GM23338 (cell line): ENCODE measurements at regions not wholly inside any gene's neighbourhood (a gene's known extent, or its start where the extent isn't known, plus 50 kb on each side); places are given as distances from the start of the nearest gene placed in this dataset.
A peak's percentile ranks its signal among the peaks of the same experiment; 100 is the strongest.

Experiments
- ATAC-seq: fragments of 200-7000 bp; cut with Tn5 transposase; 3 replicates; pipeline ENCODE4 v1.9.1; 2020
- DNase-seq: peaks from one replicate; pipeline ENCODE4 v3.0.0-alpha.2; 2015; ENCODE audit warnings: low spot score
- H2AFZ ChIP-seq: fragments of 200-600 bp; sonication (generic); 2 replicates; pipeline ENCODE4 v1.8.0; 2016; ENCODE audit warnings: antibody characterized with exemption, mild to moderate bottlenecking, moderate library complexity
- H3F3A ChIP-seq: fragments of 200-600 bp; sonication (generic); replicated peaks from 2 replicates; pipeline ENCODE4 v1.8.0; 2017; ENCODE audit warnings: antibody characterized with exemption, mixed run types, low read depth
- H3K27ac ChIP-seq: fragments of 200-600 bp; sonication (generic); 2 replicates; pipeline ENCODE4 v1.6.1; 2016; ENCODE audit warnings: low read depth
- H3K27me3 ChIP-seq: fragments of 200-600 bp; sonication (generic); 2 replicates; pipeline ENCODE4 v1.8.0; 2016; ENCODE audit warnings: mild to moderate bottlenecking, mixed run types, moderate library complexity; ENCODE audit not compliant: insufficient read depth
- H3K36me3 ChIP-seq: fragments of 200-600 bp; sonication (generic); 2 replicates; pipeline ENCODE4 v1.8.0; 2016; ENCODE audit warnings: mild to moderate bottlenecking; ENCODE audit not compliant: insufficient read depth
- H3K4me1 ChIP-seq: fragments of 200-600 bp; sonication (generic); 2 replicates; pipeline ENCODE4 v1.8.0; 2016; ENCODE audit warnings: mild to moderate bottlenecking, moderate library complexity; ENCODE audit not compliant: insufficient read depth
- H3K4me2 ChIP-seq: fragments of 200-600 bp; sonication (generic); 2 replicates; pipeline ENCODE4 v1.7.1; 2017; ENCODE audit warnings: mixed run types
- H3K4me3 ChIP-seq: fragments of 200-600 bp; sonication (generic); 2 replicates; pipeline ENCODE4 v1.6.1; 2016; ENCODE audit warnings: mixed run types
- H3K79me2 ChIP-seq: fragments of 200-600 bp; sonication (generic); replicated peaks from 2 replicates; pipeline ENCODE4 v1.8.0; 2017; ENCODE audit warnings: mild to moderate bottlenecking; ENCODE audit not compliant: insufficient read depth
- H3K9me2 ChIP-seq: fragments of 200-600 bp; sonication (generic); 2 replicates; pipeline ENCODE4 v1.8.0; 2017; ENCODE audit not compliant: insufficient read depth
- H4K20me1 ChIP-seq: fragments of 200-600 bp; sonication (generic); replicated peaks from 2 replicates; pipeline ENCODE4 v1.8.0; 2017; ENCODE audit warnings: mild to moderate bottlenecking; ENCODE audit not compliant: insufficient read depth
- H3K27ac Mint-ChIP-seq: 2 replicates; pipeline ENCODE4 v1.8.0; 2020; ENCODE audit warnings: inconsistent platforms, mild to moderate bottlenecking, moderate library complexity, mixed read lengths
- H3K27me3 Mint-ChIP-seq: 3 replicates; pipeline ENCODE4 v1.8.0; 2022; ENCODE audit warnings: low read depth, mild to moderate bottlenecking, moderate library complexity, mixed read lengths, inconsistent platforms; ENCODE audit not compliant: insufficient read depth, poor library complexity
- H3K36me3 Mint-ChIP-seq: 3 replicates; pipeline ENCODE4 v1.8.0; 2021; ENCODE audit warnings: low read depth, mild to moderate bottlenecking, inconsistent platforms, moderate library complexity, mixed read lengths
- H3K4me1 Mint-ChIP-seq: 3 replicates; pipeline ENCODE4 v1.8.0; 2020; ENCODE audit warnings: mild to moderate bottlenecking, inconsistent platforms, mixed read lengths
- H3K4me3 Mint-ChIP-seq: 3 replicates; pipeline ENCODE4 v1.8.0; 2021; ENCODE audit warnings: moderate library complexity, mild to moderate bottlenecking, inconsistent platforms, mixed read lengths
- H3K9me3 Mint-ChIP-seq: 3 replicates; pipeline ENCODE4 v1.8.0; 2020; ENCODE audit warnings: moderate library complexity, mild to moderate bottlenecking, inconsistent platforms, mixed read lengths
- CREB1 ChIP-seq: fragments of 250-450 bp; sonication (Bioruptor Pico); IDR thresholded peaks from 2 replicates; pipeline ENCODE4 v1.5.0; 2020; ENCODE audit warnings: low read depth, mild to moderate bottlenecking, moderate library complexity
- ETS1 ChIP-seq: IDR thresholded peaks from 2 replicates; pipeline ENCODE4 v1.6.1; 2016; ENCODE audit warnings: antibody characterized with exemption
- EZH2 ChIP-seq: fragments of 200-600 bp; sonication (generic); IDR thresholded peaks from one replicate; pipeline ENCODE4 v1.8.0; 2017; ENCODE audit warnings: antibody characterized with exemption, mild to moderate bottlenecking, low read depth; ENCODE audit not compliant: unreplicated experiment
- EZH2phosphoT487 ChIP-seq: fragments of 200-600 bp; sonication (generic); IDR thresholded peaks from one replicate; pipeline ENCODE4 v1.8.1; 2018; ENCODE audit warnings: antibody characterized with exemption; ENCODE audit not compliant: unreplicated experiment
- JUNB ChIP-seq: IDR thresholded peaks from one replicate; pipeline ENCODE4 v1.6.1; 2016; ENCODE audit warnings: antibody characterized with exemption; ENCODE audit not compliant: unreplicated experiment
- NANOG ChIP-seq: IDR thresholded peaks from 2 replicates; pipeline ENCODE4 v1.6.1; 2016; ENCODE audit warnings: antibody characterized with exemption, borderline replicate concordance
- POLR2AphosphoS5 ChIP-seq: IDR thresholded peaks from 2 replicates; pipeline ENCODE4 v1.6.1; 2016; ENCODE audit warnings: antibody characterized with exemption, low read depth
- REST ChIP-seq: IDR thresholded peaks from one replicate; pipeline ENCODE4 v1.6.1; 2018; ENCODE audit warnings: antibody characterized with exemption; ENCODE audit not compliant: unreplicated experiment
- STAT1 ChIP-seq: IDR thresholded peaks from one replicate; pipeline ENCODE4 v1.6.1; 2016; ENCODE audit warnings: antibody characterized with exemption; ENCODE audit not compliant: unreplicated experiment
- ZNF114 ChIP-seq: fragments of 250-450 bp; sonication (Bioruptor Pico); IDR thresholded peaks from 2 replicates; pipeline ENCODE4 v1.5.0; 2020; ENCODE audit warnings: mild to moderate bottlenecking, moderate library complexity
- ZNF331 ChIP-seq: fragments of 250-450 bp; sonication (Bioruptor Pico); IDR thresholded peaks from 2 replicates; pipeline ENCODE4 v1.5.0; 2020; ENCODE audit warnings: low read depth, mild to moderate bottlenecking, moderate library complexity
- ZNF462 ChIP-seq: fragments of 250-450 bp; sonication (Bioruptor Pico); IDR thresholded peaks from 2 replicates; pipeline ENCODE4 v1.5.0; 2020; ENCODE audit warnings: mild to moderate bottlenecking, moderate library complexity

GRCh38 chr20:59400708-59401107 lies 100.3 kb downstream of the EDN3 start:
- Mint-ChIP-seq H3K9me3 (no peaks in the 10 kb centered on the region), H3K27ac (no peak overlapping the region), H3K4me3 (no peak overlapping the region), H3K4me1 (peaks cover 10% of the 10 kb centered on the region), H3K27me3 (peaks cover 4% of the 10 kb centered on the region), H3K36me3 (no peaks in the 10 kb centered on the region)
- ATAC-seq (no peak), DNase-seq (no peak)
- Histone ChIP-seq H3K36me3 (no peaks in the 10 kb centered on the region), H3K4me2 (no peak overlapping the region), H3F3A (no peaks in the 10 kb centered on the region), H3K4me1 (peaks cover 3% of the 10 kb centered on the region; the same call in 1 of the 2 replicates), H2AFZ (no peak overlapping the region), H4K20me1 (no peaks in the 10 kb centered on the region), H3K9me2 (no peaks in the 10 kb centered on the region), H3K27ac (no peak overlapping the region), H3K27me3 (peaks cover 20% of the 10 kb centered on the region), H3K79me2 (no peaks in the 10 kb centered on the region), H3K4me3 (no peak overlapping the region)
- no peak for TF ChIP-seq NANOG
- TF ChIP-seq ZNF331 (CRISPR knock-in tag), result no peak
- TF ChIP-seq ZNF462 (CRISPR knock-in tag), result no peak
- no peak for TF ChIP-seq CREB1 (CRISPR knock-in tag)

- H3K27me3 ChIP-seq, result peaks cover 20% of the 10 kb centered on the region
- peaks cover 10% of the 10 kb centered on the region for H3K4me1 Mint-ChIP-seq
- H3K4me3 Mint-ChIP-seq, result no peak overlapping the region
- peaks cover 3% of the 10 kb centered on the region; the same call in 1 of the 2 replicates for H3K4me1 ChIP-seq
- peak overlapping the region; percentile 92 for H3K4me2 ChIP-seq
- no peaks in the 10 kb centered on the region for H3K79me2 ChIP-seq
- H4K20me1 ChIP-seq, result no peaks in the 10 kb centered on the region
- ATAC-seq (peak; percentile 11; the same call in 2 of the 3 replicates), DNase-seq (no peak)
- H3K27ac ChIP-seq, result no peak overlapping the region
- no peaks in the 10 kb centered on the region for H3K36me3 Mint-ChIP-seq
- H3K9me2 ChIP-seq, result no peaks in the 10 kb centered on the region
- H3K36me3 ChIP-seq, result no peaks in the 10 kb centered on the region
- H2AFZ ChIP-seq, result peak overlapping the region; percentile 95
- H3K27ac Mint-ChIP-seq, result no peak overlapping the region
- H3K27me3 Mint-ChIP-seq, result peaks cover 4% of the 10 kb centered on the region
- H3K9me3 Mint-ChIP-seq, result no peaks in the 10 kb centered on the region
- H3F3A ChIP-seq, result no peaks in the 10 kb centered on the region
- peak overlapping the region; percentile 76 for H3K4me3 ChIP-seq
- TF ChIP-seq EZH2phosphoT487, result no peak
- no peak for TF ChIP-seq EZH2
- TF ChIP-seq REST, result no peak
- TF ChIP-seq POLR2AphosphoS5, result no peak
- no peak for TF ChIP-seq NANOG
- TF ChIP-seq ZNF114, result no peak
- no peak for TF ChIP-seq ZNF331 (CRISPR knock-in tag)
- no peak for TF ChIP-seq STAT1
- TF ChIP-seq ETS1, result no peak
- TF ChIP-seq JUNB, result no peak
These were observed 102.3 kb downstream of the EDN3 start for GRCh38 chr20:59402681-59403080.
